Activated CD4-positive, alpha-beta T cell treated with anti-CD3 and anti-CD28 coated beads, Interleukin-2, amount 50 U/mL, for 16 hours (primary cell): ENCODE measurements at regions not wholly inside any gene's neighbourhood (a gene's known extent, or its start where the extent isn't known, plus 50 kb on each side); places are given as distances from the start of the nearest gene placed in this dataset.
"Not testable (repeated sequence)": the region's sequence is repeated elsewhere in the genome, so short reads cannot be mapped to it uniquely, and the experiment has no call there.

Experiments
- DNase-seq: peaks from one replicate; pipeline ENCODE4 v3.0.0-alpha.2; 2020

DNA sequence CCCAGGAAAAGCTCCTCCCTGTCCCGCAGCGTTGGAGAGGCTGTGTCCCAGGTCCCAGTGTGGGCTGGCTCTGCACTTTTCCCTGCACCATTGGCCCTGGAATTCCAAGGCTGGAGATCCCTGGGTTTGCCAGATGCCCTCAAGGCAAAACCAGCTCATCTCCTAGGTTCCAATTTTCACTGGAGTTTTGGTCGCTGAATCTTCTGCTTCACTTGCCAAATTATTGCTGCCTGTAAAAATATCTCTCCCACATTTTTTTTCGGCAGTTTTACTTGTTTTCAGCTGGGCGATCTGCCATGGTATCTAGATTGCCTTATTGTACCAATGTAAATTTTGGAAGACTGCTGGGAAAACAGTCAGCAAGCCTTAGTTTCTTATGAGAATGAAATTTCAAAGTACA, 150.9 kb upstream of the ATP10A start:
- DNase-seq: no peak

DNA sequence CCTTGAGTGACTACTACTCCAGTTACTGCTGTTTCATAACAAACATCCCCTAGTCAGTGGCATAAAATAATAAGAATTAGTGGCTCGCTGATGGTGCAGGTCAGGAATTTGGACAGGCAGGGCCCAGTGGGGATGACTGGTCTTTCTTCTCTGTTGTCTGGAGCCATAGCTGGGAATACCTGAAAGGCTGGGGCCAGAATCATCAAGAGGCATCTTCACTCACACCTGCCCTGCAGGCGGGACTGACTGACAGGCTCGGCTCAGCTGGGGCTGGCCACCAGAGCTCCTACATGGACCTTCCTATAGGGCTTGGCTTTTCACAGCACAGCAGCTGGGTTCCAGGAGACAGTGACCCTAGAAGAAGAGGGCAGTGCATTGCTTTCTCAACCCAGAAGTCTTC, 148.8 kb upstream of the ATP10A start:
- no peak for DNase-seq

GRCh38 chr15:26007151-26007550, 144.0 kb upstream of the ATP10A start:
- no peak for DNase-seq

- DNase-seq: no peak
Observed at GRCh38 chr15:26001201-26001600, 138.1 kb upstream of the ATP10A start.

- no peak for DNase-seq
Observed at GRCh38 chr15:25993506-25993905, 130.4 kb upstream of the ATP10A start.

- DNase-seq: no peak
Observed at GRCh38 chr15:25990220-25990619, 127.1 kb upstream of the ATP10A start.

GRCh38 chr15:25989327-25989726, 126.2 kb upstream of the ATP10A start:
- DNase-seq: no peak

DNA sequence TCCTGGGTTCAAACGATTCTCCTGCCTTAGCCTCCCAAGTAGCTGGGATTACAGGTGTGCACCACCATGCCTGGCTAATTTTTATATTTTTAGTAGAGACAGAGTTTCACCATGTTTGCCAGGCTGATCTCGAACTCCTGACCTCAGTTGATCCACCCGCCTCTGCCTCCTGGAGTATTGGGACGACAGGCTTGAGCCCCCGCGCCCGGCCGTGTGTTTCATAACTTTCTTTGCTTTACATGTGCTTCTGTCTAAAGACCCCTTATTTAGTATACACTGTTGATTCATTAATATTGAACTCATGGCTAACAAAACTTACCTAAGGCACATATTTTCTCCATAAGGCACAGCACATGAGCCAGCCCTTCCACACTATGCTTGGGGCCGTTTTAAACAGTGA, 125.6 kb upstream of the ATP10A start:
- DNase-seq: not testable (repeated sequence)

GRCh38 chr15:25987638-25988037, 124.5 kb upstream of the ATP10A start:
- no peak for DNase-seq

DNA sequence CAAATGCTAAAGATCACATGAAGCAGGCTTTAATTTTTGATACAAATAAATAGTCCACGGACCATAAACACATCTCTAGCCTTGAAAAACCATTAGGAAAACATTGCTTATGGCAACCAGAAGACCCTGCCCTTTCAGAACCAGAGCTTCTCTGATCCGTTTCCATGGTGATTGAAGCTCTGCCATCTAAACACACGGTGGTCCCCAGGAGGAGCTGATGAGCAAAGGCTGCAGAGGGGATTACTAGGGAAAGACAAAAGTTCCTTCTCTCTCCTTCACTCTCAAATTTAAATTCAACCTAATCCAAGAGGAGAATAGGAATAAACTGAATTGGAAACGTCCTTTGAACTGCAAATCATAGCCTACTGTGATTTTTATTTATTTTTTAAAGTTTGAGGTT, 122.0 kb upstream of the ATP10A start:
- DNase-seq: no peak

GRCh38 chr15:25982736-25983135, 119.6 kb upstream of the ATP10A start:
- DNase-seq: no peak

DNA sequence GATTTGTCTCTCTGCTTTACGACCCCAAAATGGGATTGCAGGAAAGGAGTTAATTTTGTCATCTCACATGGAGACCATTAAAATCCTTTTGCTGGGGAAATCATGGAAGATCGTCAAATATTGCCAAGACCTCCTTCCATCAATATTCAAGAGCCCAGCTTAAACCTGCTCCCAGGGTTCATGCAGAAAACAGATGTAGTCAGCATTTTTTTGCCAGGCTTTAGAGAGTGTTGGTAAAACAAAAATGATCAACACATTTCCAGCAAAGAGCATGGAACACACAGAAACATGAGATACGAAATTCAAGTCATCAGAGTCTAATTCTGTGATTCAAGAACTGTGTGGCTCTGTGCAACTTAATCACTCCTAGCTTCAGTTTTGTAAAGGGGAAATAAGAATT, 118.0 kb upstream of the ATP10A start:
- DNase-seq: no peak

GRCh38 chr15:25972141-25972675, 109.1 kb upstream of the ATP10A start:
- DNase-seq: no peak

GRCh38 chr15:25971053-25971452, 107.9 kb upstream of the ATP10A start:
- DNase-seq: no peak

GRCh38 chr15:25969886-25970285, 106.8 kb upstream of the ATP10A start:
- DNase-seq: no peak

GRCh38 chr15:25967116-25967515, 104.0 kb upstream of the ATP10A start:
- no peak for DNase-seq

- DNase-seq: no peak
Observed at GRCh38 chr15:25965326-25965725, 102.2 kb upstream of the ATP10A start.

- no peak for DNase-seq
Observed at GRCh38 chr15:25960273-25960672, 97.1 kb upstream of the ATP10A start.

- DNase-seq: no peak
Observed at GRCh38 chr15:25959100-25959499, 96.0 kb upstream of the ATP10A start.

DNA sequence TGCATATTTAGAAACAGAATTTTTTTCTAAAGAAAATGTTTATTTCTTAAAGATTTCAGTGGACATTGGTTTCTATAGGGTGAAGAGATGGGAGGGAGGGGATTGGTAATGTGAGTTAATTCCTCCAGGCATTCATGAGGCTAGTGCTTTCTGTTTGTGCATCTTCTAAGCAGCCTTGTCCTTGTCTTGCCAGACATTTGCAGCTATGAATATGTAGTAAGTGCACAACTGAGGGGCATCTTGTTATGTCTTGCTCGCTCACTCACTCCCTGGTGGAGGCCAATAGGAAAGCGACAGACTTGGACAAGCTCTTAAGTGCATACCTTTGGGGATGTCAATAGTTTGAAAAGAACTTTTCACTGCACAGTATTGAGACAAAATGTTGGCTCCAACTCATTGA, 92.5 kb upstream of the ATP10A start:
- no peak for DNase-seq

DNA sequence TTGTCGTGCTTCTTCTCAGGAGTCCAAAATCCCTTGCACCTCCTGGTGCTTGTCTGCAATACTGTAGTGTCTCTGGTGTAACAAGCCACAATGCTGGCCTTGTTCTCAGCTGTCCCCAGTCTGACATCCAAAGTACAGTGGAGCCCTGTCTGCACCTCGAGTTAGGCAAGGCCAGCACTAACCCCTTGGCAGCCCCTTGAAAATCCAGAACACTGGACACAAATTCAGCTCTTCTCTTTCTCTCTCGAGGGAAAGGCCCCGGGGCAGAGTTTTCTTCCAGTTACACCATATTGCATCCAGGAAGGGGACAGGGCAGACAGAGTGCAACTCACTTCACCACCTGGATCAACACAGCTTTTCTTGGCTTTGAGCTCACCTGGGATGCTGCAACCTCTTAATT, 91.3 kb upstream of the ATP10A start:
- no peak for DNase-seq

DNA sequence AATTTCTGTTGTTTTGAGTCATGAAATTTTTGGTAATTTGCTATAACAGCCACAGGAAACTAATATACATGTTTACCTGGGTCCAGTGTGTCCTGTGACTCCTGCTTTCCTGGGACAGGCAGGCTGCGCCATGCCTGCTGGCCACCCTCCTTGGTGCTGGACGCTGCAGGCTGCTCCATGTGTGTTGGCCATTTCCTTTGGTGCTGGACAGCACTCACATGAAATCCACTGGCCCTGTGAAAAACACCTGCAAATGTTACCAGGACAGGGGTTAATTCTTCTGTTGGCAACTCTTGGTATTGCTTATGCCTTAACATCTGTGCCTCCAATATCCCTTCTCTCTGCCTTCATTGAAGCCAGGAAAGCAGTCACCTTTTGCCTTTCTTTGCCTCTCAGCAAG, 86.9 kb upstream of the ATP10A start:
- DNase-seq: no peak

DNA sequence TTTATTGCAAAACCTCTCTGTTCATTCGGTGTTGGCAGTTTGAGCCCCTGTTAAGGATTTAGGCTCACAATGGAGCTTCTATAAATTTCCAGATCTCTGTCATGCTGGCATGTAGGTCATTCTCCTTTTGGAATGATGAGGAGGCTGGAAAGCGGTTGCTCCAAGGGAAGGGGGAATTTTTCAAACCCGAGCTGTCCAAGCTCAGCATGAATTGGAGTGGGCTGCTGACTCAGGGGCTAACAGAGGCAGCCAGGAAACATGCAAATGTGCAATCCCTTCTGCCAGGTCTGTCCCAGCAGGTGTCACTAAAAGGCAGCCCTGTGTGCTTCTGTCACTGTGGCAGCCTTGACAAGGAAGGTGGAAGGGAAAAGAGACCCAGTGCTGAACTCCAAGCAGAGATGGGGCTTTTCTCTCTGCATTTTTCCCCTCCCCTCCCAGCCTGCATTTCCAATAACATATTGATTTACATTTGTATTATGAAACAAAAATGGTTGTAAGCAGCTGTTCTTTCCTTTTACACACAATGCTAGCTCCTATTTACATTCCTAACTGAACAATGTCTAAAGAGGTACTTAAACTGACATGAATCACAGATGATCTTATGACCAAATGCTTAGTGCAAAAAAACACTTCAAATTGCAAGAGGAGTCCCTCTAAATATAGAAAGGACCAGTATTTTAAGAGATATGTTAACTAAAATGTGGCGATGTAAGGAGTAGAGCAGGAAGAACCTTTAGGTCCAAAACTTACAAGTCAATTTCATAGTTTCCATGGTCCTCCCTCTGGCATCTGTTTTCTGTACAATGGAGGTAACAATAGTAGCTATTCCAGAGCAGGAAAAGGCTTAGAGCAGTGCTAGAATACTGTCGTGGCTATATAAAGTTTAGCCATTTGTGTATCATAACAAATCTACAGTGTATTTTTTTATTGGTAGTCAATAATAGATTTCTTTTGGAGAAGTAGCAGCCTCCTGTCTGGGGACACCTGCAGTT, 84.5 kb upstream of the ATP10A start:
- no peak for DNase-seq

GRCh38 chr15:25946241-25946805, 83.2 kb upstream of the ATP10A start:
- no peak for DNase-seq
